Fibroblast of the aortic adventitia (primary cell): ENCODE measurements at regions not wholly inside any gene's neighbourhood (a gene's known extent, or its start where the extent isn't known, plus 50 kb on each side); places are given as distances from the start of the nearest gene placed in this dataset.

Source experiments
- DNase-seq: peaks from one replicate; pipeline ENCODE4 v3.0.0-alpha.2; 2010; ENCODE audit warnings: low read depth
- H3K4me3 ChIP-seq: 2 replicates; pipeline ENCODE4 v1.5.1; 2011; ENCODE audit warnings: low read depth, mild to moderate bottlenecking, control low read depth, low read length, moderate library complexity
- TF ChIP-seq, protein P1 (sequence below): IDR thresholded peaks from 2 replicates; pipeline ENCODE4 v1.5.1; 2011; ENCODE audit warnings: mild to moderate bottlenecking, low read length, control low read depth, inconsistent platforms; ENCODE audit not compliant: insufficient read depth

DNA sequence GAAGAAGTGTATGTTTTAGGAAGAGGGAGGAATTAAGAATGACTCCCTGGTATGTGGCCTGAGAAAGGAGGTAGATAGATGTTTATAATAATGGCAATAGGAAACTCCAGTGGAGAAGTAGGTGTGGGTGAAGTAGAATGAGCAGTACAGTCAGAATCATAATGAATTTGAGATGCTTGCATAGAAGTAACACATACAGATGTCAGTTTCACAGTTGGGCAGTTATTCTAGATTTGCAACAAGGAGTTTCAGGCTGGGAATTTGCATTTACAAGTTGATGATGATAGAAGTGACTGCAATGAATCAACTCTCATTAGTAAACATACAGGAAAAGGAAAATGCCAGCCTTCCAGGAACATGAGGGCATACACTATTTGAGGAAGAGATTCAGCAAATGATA lies 149.0 kb downstream of the SLITRK1 start:
- no peak for DNase-seq
- H3K4me3 ChIP-seq = no peak overlapping the region
- TF ChIP-seq, protein P1, sequence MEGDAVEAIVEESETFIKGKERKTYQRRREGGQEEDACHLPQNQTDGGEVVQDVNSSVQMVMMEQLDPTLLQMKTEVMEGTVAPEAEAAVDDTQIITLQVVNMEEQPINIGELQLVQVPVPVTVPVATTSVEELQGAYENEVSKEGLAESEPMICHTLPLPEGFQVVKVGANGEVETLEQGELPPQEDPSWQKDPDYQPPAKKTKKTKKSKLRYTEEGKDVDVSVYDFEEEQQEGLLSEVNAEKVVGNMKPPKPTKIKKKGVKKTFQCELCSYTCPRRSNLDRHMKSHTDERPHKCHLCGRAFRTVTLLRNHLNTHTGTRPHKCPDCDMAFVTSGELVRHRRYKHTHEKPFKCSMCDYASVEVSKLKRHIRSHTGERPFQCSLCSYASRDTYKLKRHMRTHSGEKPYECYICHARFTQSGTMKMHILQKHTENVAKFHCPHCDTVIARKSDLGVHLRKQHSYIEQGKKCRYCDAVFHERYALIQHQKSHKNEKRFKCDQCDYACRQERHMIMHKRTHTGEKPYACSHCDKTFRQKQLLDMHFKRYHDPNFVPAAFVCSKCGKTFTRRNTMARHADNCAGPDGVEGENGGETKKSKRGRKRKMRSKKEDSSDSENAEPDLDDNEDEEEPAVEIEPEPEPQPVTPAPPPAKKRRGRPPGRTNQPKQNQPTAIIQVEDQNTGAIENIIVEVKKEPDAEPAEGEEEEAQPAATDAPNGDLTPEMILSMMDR = no peak

DNA sequence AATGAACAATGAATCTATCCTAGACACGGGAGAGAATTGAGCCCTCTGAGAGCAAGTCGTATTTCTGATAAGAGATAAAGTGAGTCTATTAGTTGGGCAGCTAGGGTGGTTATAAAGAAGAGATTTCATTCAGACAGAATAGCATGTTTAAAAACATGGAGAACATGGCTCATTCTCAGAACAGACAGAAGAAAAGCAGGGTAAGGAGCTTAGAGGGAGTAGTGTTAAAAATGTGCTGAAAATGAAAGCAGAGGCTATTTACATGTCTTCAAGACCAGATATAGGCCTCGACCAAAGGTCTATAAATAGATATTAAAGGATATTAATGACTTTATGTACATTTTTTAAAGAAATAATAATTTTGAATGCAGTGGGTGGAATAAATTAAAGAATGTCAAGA lies 149.5 kb downstream of the SLITRK1 start:
- TF ChIP-seq, protein P1 = no peak
- DNase-seq = no peak
- no peak overlapping the region for H3K4me3 ChIP-seq

DNA sequence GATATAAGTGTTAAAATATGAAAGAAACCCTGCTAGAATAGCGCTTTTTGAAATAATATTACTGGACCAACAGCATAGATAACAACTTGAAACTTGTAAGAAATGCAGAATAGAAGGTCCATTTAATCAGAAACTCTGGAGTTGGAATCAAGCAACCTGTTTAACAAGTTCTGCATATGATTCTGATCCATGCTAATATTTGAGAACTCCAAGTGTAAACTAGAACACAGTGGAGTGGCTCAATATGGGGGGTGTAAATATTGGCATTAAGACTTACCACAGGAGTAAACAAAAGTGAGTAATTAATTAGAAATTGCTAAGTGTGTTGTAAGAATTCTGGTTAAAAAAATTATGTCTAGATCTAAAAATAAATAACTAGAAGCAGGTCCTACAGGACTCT lies 151.2 kb downstream of the SLITRK1 start:
- DNase-seq = no peak
- TF ChIP-seq, protein P1 = no peak
- no peak overlapping the region for H3K4me3 ChIP-seq

DNA sequence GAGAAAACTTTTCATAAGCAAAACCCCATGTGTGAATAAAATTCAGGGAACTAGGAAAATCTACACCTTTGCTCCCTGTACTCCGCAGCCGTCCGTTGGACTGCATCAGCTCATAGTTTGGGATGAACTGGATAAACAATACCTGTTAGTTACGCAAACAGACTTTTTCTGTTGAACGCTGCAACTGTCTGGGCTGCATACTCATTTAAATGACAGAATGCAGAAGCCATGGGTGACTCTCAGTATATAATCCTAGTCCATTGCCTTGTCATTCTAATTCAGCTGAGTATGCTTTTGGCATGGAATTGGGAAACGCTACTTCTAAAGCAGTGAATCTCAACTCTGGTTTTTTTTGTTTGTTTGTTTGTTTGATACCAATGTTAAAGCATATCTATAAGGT lies 151.6 kb downstream of the SLITRK1 start:
- H3K4me3 ChIP-seq = no peak overlapping the region
- TF ChIP-seq, protein P1 = no peak
- no peak for DNase-seq

DNA sequence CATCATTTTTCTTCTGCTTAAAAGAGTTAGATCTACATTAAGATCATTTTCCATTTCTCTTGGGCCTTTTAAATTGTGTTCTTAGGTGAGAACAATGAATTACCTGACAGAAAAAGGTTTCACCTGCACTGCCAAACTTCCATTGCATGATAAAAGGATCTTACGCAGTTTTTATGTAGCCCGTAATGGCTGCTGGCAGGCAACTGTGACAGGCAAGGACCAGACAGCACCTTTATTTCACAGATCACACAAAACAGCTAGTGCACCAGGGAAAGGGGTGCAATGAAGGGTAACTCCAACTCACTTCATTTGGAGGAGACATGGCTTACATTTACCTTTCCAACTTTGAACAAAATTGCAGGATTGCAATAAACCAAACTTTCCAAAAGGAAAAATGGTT lies 159.8 kb downstream of the SLITRK1 start:
- TF ChIP-seq, protein P1 = no peak
- no peak for DNase-seq
- H3K4me3 ChIP-seq = no peak overlapping the region

DNA sequence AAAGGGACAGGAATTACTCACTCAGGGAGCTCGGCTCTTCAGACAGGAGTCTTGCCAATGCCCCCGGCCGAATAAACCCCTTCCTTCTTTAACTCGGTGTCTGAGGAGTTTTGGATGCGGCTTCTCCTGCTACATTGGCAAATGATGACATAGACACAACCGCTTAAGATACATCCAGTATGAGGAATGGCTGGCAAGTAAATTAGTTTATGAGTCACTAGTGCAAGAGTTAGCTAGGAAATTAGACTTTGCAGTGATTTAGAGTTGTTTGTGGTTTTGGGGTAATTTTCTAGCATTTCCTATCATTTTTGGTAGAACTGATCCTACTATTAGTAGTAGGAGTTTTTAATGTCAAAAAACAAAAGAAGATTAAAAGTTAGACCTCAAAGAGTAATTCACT lies 166.2 kb downstream of the SLITRK1 start:
- DNase-seq = no peak
- TF ChIP-seq, protein P1 = no peak
- no peak overlapping the region for H3K4me3 ChIP-seq

DNA sequence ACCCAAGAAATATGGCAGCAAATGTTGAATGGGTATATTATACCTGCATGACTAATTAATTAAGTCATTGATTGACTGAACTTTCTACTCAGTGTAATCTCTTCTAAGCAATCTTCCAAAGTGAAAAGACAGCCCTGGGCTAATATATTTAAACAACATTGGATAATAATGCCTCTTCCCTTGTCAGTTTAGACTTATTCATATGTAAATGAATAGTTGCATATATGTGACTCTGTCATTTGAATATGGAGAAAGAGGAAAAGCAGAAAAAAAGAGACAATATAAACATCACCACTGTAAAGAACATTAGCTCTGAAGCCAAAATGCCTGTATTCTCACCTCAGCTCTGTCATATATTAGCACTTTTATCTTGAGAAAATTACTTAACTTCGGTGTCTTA lies 168.0 kb downstream of the SLITRK1 start:
- TF ChIP-seq, protein P1 = no peak
- no peak for DNase-seq
- no peak overlapping the region for H3K4me3 ChIP-seq
